NCI-H1105 (cell line): ENCODE measurements at regions not wholly inside any gene's neighbourhood (a gene's known extent, or its start where the extent isn't known, plus 50 kb on each side); places are given as distances from the start of the nearest gene placed in this dataset.
A peak's percentile ranks its signal among the peaks of the same experiment; 100 is the strongest.
"Not testable (repeated sequence)": the region's sequence is repeated elsewhere in the genome, so short reads cannot be mapped to it uniquely, and the experiment has no call there.

Experiments
- DNase-seq: peaks from one replicate; lab custom pipeline; 2025; lab: John Stamatoyannopoulos, UW

DNA sequence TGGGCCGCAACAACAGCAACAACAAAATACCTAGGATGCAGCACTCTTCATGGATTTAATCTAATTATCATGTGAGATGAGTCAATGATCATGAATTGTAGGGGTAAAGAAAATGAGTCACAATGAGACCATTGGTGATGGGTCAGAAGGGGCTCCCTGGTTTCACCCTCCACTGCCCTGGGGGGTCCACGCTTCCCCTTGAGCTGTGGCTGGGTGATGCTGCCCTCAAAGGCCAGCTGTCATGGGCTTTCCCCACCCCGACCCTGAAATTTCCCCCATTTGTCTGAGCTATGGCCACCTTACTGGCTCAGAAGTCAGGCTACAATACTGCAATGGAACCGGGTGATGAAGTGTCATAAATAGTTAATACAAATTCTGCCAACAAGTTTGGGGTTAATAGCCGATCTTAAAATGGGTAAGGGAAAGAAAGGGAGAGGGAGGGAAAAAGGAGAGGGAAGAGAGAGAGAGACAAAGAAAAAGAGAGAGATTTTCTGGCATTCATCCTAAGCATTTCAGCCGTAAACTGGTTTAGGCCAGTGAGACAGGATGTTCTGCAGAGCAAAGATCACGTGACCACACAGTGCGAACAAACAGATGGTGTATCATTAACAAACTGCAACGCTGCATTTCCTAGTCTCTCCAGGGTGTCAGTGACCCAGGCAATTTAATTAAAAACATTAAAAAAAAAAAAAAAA lies 143.4 kb upstream of the ERRFI1 start:
- peak; percentile 77 for DNase-seq

GRCh38 chr1:8167936-8168335 lies 141.8 kb upstream of the ERRFI1 start:
- no peak for DNase-seq

- no peak for DNase-seq
These were observed 140.3 kb upstream of the ERRFI1 start for GRCh38 chr1:8166406-8166805.

GRCh38 chr1:8165595-8166360 lies 139.7 kb upstream of the ERRFI1 start:
- no peak for DNase-seq

DNA sequence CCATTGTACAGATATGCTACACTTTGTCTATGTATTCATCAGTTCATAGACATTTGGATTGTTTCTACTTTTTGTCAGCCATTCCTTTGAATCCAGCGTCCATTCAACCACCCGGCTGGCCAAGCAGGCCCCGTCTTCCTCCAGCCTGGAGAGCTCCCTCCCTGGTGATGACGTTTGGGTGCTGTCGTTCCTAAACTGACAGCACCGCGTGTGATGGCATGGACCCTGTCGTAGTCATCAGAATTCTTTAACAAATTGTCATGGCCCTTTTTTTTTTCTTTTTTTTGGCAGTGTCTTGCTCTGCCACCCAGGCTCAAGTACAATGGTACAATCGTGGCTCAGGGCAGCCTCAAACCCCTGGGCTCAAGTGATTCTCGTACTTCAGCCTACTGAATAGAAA lies 138.6 kb upstream of the ERRFI1 start:
- no peak for DNase-seq

GRCh38 chr1:8163039-8163438 lies 136.9 kb upstream of the ERRFI1 start:
- DNase-seq: no peak

DNA sequence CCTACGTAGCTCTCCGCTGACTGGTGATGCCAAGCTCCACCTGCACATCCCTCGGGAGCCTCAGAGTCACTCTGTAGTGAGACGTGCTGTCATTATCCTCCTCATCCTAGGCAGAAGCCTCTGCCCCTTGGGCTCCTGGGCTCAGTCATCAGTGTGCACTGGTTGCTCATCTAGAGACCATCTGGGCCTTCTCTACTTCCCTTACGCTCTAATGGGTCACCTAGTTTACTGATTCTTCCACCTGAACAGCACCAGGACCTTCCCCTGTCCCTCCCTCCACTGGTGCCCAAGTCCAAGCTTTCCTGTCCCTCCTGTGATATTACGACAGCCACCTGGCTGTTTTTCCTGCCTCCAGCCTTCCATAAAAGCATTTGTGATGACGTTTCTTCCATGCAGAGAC lies 136.1 kb upstream of the ERRFI1 start:
- DNase-seq: no peak

GRCh38 chr1:8161546-8162105 lies 135.5 kb upstream of the ERRFI1 start:
- no peak for DNase-seq

GRCh38 chr1:8159470-8160024 lies 133.4 kb upstream of the ERRFI1 start:
- no peak for DNase-seq

DNA sequence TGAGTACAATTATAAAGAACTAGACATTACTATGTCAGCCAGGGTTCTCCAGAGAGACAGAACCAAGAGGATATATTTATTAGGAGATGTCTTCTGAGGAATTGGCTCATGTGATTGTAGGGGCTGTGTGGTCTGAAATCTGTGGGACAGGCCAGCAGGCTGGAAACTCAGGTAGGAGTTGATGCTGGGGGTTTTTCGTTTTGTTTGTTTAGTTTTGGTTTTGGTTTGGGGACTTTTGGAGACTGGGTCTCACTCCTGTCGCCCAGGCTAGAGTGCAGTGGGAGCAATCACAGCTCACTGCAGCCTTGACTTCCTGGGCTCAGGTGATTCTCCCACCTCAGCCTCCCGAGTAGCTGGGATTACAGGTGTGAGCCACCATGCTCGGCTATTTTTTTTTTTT lies 132.9 kb upstream of the ERRFI1 start:
- DNase-seq: no peak

DNA sequence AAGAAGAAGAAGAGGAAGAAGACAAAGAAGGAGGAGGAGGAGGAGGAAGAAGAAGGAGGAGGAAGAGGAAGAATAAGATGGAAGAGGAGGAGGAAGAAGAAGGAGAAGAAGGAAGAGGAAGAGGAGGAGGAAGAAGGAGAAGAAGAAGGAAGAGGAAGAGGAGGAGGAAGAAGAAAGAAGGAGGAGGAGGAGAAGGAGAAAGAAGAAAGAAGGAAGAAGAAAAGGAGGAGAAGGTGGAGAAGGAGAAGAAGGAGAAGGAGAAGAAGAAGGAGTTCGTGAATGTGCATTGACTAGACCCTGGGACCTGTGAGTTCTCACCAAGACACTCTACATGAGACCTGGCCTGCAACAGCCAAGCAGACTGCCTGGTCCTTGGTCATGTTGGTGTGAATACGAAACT lies 131.7 kb upstream of the ERRFI1 start:
- no peak for DNase-seq

DNA sequence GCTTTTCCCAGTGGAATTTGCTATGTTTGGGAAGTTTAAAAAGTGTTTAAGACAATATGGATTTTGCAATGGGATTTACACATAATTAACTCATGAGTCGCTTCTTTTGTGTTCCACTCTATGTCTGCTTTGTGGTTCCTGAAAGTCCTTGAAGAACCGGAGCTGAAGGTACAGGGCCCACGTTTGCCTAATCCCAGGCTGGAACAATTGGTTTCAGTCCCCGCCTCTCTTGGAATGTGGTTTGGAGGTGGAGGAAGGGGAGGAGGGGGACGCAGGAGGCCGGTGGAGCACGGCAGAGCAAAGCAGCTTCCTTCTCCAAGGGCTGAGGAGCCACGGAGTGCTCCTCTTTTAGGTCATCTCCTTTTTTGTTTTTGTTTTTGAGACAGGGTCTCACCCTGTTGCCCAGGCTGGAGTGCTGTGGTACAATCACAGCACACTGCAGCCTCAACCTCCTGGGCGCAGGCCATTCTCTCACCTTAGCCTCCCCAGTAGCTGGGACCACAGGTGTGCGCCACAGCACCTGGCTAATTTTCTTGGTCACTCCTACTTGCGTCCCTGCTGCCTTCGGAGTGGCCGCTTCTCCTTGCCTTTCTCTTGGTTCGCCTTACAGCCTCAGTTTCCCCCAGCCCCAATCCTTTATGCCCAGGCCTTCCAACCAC lies 129.5 kb upstream of the ERRFI1 start:
- no peak for DNase-seq

GRCh38 chr1:8154621-8155052 lies 128.5 kb upstream of the ERRFI1 start:
- DNase-seq: peak; percentile 2

GRCh38 chr1:8153961-8154360 lies 127.9 kb upstream of the ERRFI1 start:
- no peak for DNase-seq

DNA sequence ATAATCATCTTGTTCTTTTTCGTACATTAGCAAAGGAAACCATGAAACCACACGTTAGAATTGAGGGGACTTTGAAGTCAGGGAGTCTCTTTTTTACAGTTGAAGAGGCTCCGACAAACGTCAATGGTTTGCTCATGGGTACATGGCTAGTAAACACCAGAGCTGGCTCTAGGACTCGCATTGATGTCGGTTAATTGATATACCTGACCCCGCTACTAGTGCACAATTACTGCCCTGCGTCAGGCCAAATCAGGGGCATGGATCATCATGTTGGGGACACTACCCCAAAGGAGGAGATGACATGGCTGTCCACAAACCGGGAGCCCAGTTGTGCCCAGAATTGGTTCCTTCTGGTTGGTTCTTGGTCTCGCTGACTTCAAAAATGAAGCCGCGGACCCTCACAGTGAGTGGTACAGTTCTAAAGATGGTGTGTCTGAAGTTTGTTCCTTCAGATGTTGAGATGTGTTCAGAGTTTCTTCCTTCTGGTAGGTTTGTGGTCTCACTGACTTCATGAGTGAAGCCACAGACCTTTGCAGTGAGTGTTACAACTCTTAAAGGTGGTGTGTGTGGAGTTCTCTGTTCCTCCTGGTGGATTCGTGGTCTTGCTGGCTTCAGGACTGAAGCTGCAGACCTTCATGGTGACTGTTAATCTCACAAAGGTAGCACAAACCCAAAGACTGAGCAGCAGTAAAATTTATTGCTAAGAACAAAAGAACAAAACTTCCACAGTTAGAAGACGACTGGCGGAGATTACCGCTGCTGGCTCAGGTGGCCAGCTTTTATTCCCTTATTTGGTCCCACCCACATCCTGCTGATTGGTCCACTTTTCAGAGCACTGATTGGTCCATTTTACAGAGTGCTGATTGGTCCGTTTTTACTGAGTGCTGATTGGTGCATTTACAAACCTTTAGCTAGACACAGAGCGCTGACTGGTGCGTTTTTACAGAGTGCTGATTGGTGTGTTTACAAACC lies 126.9 kb upstream of the ERRFI1 start:
- no peak for DNase-seq

- DNase-seq: no peak
These were observed 125.5 kb upstream of the ERRFI1 start for GRCh38 chr1:8151647-8152046.

DNA sequence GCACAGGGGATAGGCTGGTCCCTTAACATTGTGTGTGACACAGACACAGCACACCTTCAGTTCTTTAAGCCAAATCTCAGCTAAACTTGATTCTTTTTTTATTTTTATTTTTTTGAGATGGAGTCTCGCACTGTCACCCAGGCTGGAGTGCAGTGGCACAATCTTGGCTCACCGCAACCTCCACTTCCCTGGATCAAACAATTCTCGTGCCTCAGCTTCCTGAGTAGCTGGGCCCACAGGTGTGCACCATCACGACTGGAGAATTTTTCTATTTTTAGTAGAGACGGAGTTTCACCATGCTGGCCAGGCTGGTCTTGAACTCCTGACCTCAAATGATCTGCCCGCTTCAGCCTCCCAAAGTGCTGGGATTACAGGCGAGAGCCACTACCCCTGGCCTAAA lies 123.6 kb upstream of the ERRFI1 start:
- not testable (repeated sequence) for DNase-seq

DNA sequence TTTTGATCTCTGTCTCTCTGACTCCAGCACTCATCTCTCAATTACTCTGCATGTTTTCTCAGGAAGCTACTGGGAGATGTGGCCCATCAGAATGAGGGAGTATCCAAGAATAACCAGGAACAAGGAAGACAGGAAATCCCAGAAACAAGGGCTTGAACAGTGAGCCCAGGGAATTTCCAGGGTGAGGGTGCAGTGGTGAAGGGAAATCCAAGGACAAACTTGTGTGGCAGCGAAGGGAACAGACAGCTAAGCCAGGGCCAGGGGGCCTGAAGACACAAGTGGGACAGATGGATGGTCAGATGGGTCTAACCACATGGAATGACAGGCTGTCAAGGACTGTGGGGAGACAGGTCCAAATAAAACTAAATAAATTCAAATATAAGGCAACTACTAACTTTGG lies 121.8 kb upstream of the ERRFI1 start:
- DNase-seq: no peak

- DNase-seq: no peak
These were observed 120.2 kb upstream of the ERRFI1 start for GRCh38 chr1:8146257-8146855.

GRCh38 chr1:8145545-8146202 lies 119.6 kb upstream of the ERRFI1 start:
- no peak for DNase-seq
